Liver (tissue), 8 donors: ENCODE measurements at regions not wholly inside any gene's neighbourhood (a gene's known extent, or its start where the extent isn't known, plus 50 kb on each side); places are given as distances from the start of the nearest gene placed in this dataset.
"Not testable (repeated sequence)": the region's sequence is repeated elsewhere in the genome, so short reads cannot be mapped to it uniquely, and the experiment has no call there.

ENCODE experiments used
- DNase-seq: peaks from one replicate; pipeline ENCODE4 v3.0.0-alpha.2; 2017; ENCODE audit warnings: low spot score
- H3K27ac ChIP-seq, 2 donors: one replicate each; pipeline ENCODE4 v1.7.0; 2013; ENCODE audit warnings: inconsistent platforms in 2 of 2, low read length in 2 of 2, control low read depth in 1 of 2, low read depth in 1 of 2, mild to moderate bottlenecking in 1 of 2
- H3K27me3 ChIP-seq, 4 donors: one replicate each; pipeline versions ENCODE4 v1.6.1 to v1.7.0; 2013; ENCODE audit warnings: low read length in 3 of 4, inconsistent platforms in 1 of 4, mild to moderate bottlenecking in 1 of 4, moderate library complexity in 1 of 4; ENCODE audit not compliant: control insufficient read depth in 4 of 4, insufficient read depth in 4 of 4
- H3K36me3 ChIP-seq, 4 donors: one replicate each; pipeline versions ENCODE4 v1.6.1 to v1.7.0; 2013; ENCODE audit warnings: low read length in 3 of 4, mild to moderate bottlenecking in 3 of 4, low read depth in 1 of 4, moderate library complexity in 1 of 4; ENCODE audit not compliant: control insufficient read depth in 4 of 4, insufficient read depth in 3 of 4
- H3K4me1 ChIP-seq, 4 donors: one replicate each; pipeline versions ENCODE4 v1.6.1 to v1.7.0; 2013; ENCODE audit warnings: low read length in 3 of 4, mild to moderate bottlenecking in 3 of 4, moderate library complexity in 1 of 4; ENCODE audit not compliant: control insufficient read depth in 4 of 4, insufficient read depth in 4 of 4
- H3K4me3 ChIP-seq, 3 donors: one replicate each; pipeline versions ENCODE4 v1.6.1 to v1.7.0; 2013; ENCODE audit warnings: low read length in 3 of 3, control low read depth in 1 of 3, low read depth in 1 of 3, mild to moderate bottlenecking in 1 of 3
- H3K9ac ChIP-seq, 2 donors: one replicate each; pipeline ENCODE4 v1.7.0; 2013; ENCODE audit warnings: low read length in 2 of 2, mild to moderate bottlenecking in 2 of 2, moderate library complexity in 2 of 2, control low read depth in 1 of 2, low read depth in 1 of 2
- H3K9me3 ChIP-seq, 4 donors: one replicate each; pipeline versions ENCODE4 v1.6.1 to v1.7.0; 2013; ENCODE audit warnings: low read length in 3 of 4; ENCODE audit not compliant: control insufficient read depth in 4 of 4
- EGR1 ChIP-seq, 2 donors: IDR thresholded peaks; 2 replicates each; pipeline ENCODE4 v1.6.1; 2016 to 2018; ENCODE audit warnings: antibody characterized with exemption in 2 of 2, low read depth in 2 of 2
- FOXA1 ChIP-seq: IDR thresholded peaks from 2 replicates; pipeline ENCODE4 v1.6.1; 2016; ENCODE audit warnings: antibody characterized with exemption
- GABPA ChIP-seq, 2 donors: IDR thresholded peaks in 1 of 2; conservative IDR thresholded peaks in 1 of 2; 2 replicates each; pipeline ENCODE4 v1.6.1; 2016; ENCODE audit warnings: antibody characterized with exemption in 2 of 2, mild to moderate bottlenecking in 1 of 2, moderate library complexity in 1 of 2
- HNF4A ChIP-seq, 2 donors: conservative IDR thresholded peaks; 2 replicates each; pipeline ENCODE4 v1.6.1; 2016; ENCODE audit warnings: antibody characterized with exemption in 2 of 2, mild to moderate bottlenecking in 2 of 2
- HNF4G ChIP-seq: IDR thresholded peaks from 2 replicates; pipeline ENCODE4 v1.6.1; 2016; ENCODE audit warnings: antibody characterized with exemption
- NR2F2 ChIP-seq: IDR thresholded peaks from 2 replicates; pipeline ENCODE4 v1.6.1; 2016; ENCODE audit warnings: antibody characterized with exemption
- RAD21 ChIP-seq, 2 donors: IDR thresholded peaks; 2 replicates each; pipeline ENCODE4 v1.6.1; 2016; ENCODE audit warnings: antibody characterized with exemption in 2 of 2, mild to moderate bottlenecking in 2 of 2
- RXRA ChIP-seq, 2 donors: IDR thresholded peaks; 2 replicates each; pipeline ENCODE4 v1.6.1; 2017 to 2018; ENCODE audit warnings: antibody characterized with exemption in 2 of 2, mild to moderate bottlenecking in 1 of 2
- SP1 ChIP-seq: IDR thresholded peaks from 2 replicates; pipeline ENCODE4 v1.6.1; 2018; ENCODE audit warnings: antibody characterized with exemption, mild to moderate bottlenecking
- TAF1 ChIP-seq: conservative IDR thresholded peaks from 2 replicates; pipeline ENCODE4 v1.6.1; 2016; ENCODE audit warnings: antibody characterized with exemption, mild to moderate bottlenecking
- YY1 ChIP-seq: IDR thresholded peaks from 2 replicates; pipeline ENCODE4 v1.6.1; 2016; ENCODE audit warnings: antibody characterized with exemption, mild to moderate bottlenecking
- WGBS: extraction: QIAGEN DNeasy Blood & Tissue Kit; methylation state at CpG from one replicate; pipeline ENCODE4 v1.1.7; 2013; 5-methylcytosine and 5-hydroxymethylcytosine counted together
- TF ChIP-seq, protein P1 (sequence below): fragments of 150-350 bp; IDR thresholded peaks from 2 replicates; pipeline ENCODE4 v1.5.1; 2017; ENCODE audit warnings: improper control_type of control experiment, low read depth, low read length; ENCODE audit not compliant: missing input control
- TF ChIP-seq, protein P2 (sequence below): IDR thresholded peaks from 2 replicates; pipeline ENCODE4 v1.6.1; 2016; ENCODE audit warnings: antibody characterized with exemption
- TF ChIP-seq, protein P3 (sequence below): IDR thresholded peaks from 2 replicates; pipeline ENCODE4 v1.6.1; 2016; ENCODE audit warnings: antibody characterized with exemption
- donor health status: healthy.
- donor health status: healthy.
- donor health status: healthy.
- donor health status: healthy.
- donor health status: healthy.

DNA sequence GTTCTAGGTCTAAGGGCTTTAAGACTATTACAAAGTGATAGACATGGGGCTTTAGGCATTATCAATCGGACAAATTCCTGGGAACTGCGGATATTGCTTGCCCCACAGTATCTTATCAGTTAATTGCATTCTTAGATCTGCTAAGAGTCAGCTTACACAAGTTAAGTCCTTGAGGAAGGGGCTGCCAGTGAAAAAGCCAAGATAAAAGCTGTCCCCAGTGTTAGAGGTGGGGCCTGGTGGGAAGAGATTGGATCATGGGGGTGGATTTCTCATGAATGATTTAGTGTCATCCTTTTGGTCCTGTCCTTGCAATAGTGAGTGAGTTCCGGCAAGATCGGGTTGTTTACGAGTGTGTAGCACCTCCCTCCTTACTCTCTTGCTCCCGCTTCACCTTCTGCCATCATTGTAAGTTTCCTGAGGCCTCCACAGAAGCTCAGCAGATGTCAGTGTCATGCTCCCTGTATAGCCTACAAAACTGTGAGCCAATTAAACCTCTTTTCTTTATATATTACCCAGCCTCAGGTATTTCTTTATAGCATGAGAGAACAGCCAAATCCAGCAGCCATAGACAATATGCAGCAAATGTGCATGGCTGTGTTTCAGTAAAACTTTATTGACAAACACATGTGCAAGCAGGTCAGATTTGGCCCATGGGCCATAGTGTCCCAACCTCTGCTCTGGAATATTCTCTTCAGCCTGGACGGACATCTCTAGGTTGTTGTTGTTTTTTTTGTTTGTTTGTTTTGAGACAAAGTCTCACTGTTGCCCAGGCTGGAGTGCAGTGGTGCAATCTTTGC, 169.6 kb upstream of the CCZ1B start:
- H3K27ac ChIP-seq, H3K36me3 ChIP-seq, H3K9me3 ChIP-seq, DNase-seq, H3K4me1 ChIP-seq, H3K4me3 ChIP-seq, H3K9ac ChIP-seq, H3K27me3 ChIP-seq: not testable (repeated sequence)
- 64% methylated on average over 7 of the region's 7 CpGs for WGBS

DNA sequence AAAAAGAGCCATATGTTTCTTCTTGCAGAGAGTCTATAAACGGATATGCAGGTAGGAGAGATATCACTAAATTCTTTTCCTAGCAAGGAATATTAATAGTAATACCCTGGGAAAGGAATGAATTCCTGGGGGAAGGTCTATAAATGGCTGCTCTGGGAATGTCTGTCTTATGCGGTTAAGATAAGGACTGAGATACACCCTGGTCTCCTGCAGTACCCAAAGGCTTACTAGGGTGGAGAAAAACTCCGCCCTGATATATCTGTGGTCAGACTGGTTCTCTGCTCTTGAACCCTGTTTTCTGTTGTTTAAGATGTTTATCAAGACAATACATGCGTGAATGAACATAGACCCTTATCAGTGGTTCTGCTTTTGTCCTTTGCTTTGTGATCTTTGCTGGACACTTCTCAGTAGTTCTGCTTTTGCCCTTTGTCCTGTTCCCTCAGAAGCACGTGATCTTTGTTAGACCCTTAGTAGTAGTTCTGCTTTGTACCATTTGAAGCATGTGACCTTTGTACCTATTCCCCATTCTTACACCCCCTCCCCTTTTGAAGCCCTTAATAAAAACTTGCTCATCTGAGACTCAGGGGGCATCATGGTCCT, 173.1 kb upstream of the CCZ1B start:
- H3K27me3 ChIP-seq, H3K4me1 ChIP-seq, H3K9me3 ChIP-seq, H3K9ac ChIP-seq, H3K27ac ChIP-seq, DNase-seq, H3K4me3 ChIP-seq, H3K36me3 ChIP-seq: not testable (repeated sequence)
- WGBS = 80% methylated on average over 5 of the region's 5 CpGs

DNA sequence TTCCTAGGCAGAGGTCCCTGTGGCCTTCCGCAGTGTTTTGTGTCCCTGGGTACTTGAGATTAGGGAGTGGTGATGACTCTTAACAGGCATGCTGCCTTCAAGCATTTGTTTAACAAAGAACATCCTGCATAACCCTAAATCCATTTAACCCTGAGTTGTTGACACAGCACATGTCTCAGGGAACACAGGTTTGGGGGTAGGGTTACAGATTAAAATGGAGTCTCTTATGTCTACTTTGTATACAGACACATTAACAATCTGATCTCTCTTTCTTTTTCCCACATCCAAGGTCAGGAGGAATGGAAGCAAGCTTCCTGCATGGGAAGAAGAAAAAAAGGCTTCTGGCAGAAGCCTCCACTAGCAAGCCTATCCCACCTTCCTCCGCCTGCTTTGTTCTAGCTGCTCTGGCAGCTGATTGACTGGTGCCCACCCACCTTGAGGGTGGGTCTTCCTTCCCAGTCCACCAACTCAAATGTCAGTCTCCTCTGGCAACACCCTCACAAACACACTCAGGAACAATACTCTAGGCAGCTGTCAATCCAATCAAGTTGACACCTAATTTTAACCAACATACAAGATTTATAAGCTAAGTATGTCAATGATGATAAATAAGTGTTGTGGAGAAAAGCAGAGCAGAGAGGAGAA, 176.5 kb upstream of the CCZ1B start:
- 85% methylated on average over 2 of the region's 2 CpGs for WGBS
- H3K9ac ChIP-seq = no peak overlapping the region
- TF ChIP-seq TAF1 (no peak), RXRA (IDR thresholded peaks at IDR 0.05) (no peak), HNF4A (conservative IDR thresholded peaks at IDR 0.05) (no peak), HNF4G (no peak), EGR1 (IDR thresholded peaks at IDR 0.05; ENCODE audit: low read depth in 2 of 2) (no peak), YY1 (no peak), GABPA (IDR thresholded peaks at IDR 0.05 in 1 of 2, conservative IDR thresholded peaks at IDR 0.05 in 1 of 2) (no peak)
- TF ChIP-seq, protein P1, sequence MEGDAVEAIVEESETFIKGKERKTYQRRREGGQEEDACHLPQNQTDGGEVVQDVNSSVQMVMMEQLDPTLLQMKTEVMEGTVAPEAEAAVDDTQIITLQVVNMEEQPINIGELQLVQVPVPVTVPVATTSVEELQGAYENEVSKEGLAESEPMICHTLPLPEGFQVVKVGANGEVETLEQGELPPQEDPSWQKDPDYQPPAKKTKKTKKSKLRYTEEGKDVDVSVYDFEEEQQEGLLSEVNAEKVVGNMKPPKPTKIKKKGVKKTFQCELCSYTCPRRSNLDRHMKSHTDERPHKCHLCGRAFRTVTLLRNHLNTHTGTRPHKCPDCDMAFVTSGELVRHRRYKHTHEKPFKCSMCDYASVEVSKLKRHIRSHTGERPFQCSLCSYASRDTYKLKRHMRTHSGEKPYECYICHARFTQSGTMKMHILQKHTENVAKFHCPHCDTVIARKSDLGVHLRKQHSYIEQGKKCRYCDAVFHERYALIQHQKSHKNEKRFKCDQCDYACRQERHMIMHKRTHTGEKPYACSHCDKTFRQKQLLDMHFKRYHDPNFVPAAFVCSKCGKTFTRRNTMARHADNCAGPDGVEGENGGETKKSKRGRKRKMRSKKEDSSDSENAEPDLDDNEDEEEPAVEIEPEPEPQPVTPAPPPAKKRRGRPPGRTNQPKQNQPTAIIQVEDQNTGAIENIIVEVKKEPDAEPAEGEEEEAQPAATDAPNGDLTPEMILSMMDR = no peak
- H3K9me3 ChIP-seq = peaks cover 0 to 3% (median 2%) of the 10 kb centered on the region in 4 donors
- H3K4me1 ChIP-seq = no peaks in the 10 kb centered on the region
- no peaks in the 10 kb centered on the region for H3K36me3 ChIP-seq
- no peak overlapping the region for H3K27ac ChIP-seq
- peaks cover 0 to 2% (median 0%) of the 10 kb centered on the region in 4 donors for H3K27me3 ChIP-seq
- DNase-seq = no peak
- no peak overlapping the region for H3K4me3 ChIP-seq

DNA sequence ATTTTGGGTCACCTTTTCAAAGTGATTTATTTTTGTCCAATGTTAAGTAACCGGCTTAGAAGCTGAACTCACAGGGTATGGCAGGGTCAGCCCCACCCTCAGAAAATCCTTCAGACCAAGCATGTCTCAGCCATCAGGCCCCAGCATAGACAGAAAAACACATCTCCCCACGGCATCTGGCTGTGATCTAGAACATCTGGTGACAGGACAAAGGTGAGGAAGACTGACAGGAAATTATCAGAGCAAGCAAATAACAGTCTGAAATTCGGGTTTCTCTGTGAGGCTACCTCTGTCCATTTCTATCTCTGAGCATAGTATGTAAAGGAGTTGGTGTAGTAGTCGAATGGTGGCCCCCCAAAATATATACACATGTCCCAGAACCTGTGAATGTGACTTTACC, 177.0 kb upstream of the C1GALT1 start:
- WGBS = 62% methylated on average over 4 of the region's 4 CpGs
- Histone ChIP-seq H3K4me3 (no peak overlapping the region), H3K9me3 (peaks cover 0 to under 1% (median 0%) of the 10 kb centered on the region in 4 donors), H3K36me3 (no peaks in the 10 kb centered on the region), H3K4me1 (no peaks in the 10 kb centered on the region), H3K27ac (no peak overlapping the region), H3K9ac (no peak overlapping the region), H3K27me3 (peaks cover 0 to 2% (median 0%) of the 10 kb centered on the region in 4 donors)
- DNase-seq = no peak
- no peak for TF ChIP-seq NR2F2
- TF ChIP-seq, protein P2, sequence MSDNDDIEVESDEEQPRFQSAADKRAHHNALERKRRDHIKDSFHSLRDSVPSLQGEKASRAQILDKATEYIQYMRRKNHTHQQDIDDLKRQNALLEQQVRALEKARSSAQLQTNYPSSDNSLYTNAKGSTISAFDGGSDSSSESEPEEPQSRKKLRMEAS = no peak
- TF ChIP-seq GABPA (IDR thresholded peaks at IDR 0.05 in 1 of 2, conservative IDR thresholded peaks at IDR 0.05 in 1 of 2) = no peak
- no peak for TF ChIP-seq RAD21 (IDR thresholded peaks at IDR 0.05)
- no peak for TF ChIP-seq FOXA1
- no peak for TF ChIP-seq RXRA (IDR thresholded peaks at IDR 0.05)
- TF ChIP-seq, protein P3, sequence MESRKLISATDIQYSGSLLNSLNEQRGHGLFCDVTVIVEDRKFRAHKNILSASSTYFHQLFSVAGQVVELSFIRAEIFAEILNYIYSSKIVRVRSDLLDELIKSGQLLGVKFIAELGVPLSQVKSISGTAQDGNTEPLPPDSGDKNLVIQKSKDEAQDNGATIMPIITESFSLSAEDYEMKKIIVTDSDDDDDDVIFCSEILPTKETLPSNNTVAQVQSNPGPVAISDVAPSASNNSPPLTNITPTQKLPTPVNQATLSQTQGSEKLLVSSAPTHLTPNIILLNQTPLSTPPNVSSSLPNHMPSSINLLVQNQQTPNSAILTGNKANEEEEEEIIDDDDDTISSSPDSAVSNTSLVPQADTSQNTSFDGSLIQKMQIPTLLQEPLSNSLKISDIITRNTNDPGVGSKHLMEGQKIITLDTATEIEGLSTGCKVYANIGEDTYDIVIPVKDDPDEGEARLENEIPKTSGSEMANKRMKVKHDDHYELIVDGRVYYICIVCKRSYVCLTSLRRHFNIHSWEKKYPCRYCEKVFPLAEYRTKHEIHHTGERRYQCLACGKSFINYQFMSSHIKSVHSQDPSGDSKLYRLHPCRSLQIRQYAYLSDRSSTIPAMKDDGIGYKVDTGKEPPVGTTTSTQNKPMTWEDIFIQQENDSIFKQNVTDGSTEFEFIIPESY = no peak
- no peak for TF ChIP-seq YY1
- TF ChIP-seq SP1 = no peak
